SIG-M5 (cell line): ENCODE measurements at regions not wholly inside any gene's neighbourhood (a gene's known extent, or its start where the extent isn't known, plus 50 kb on each side); places are given as distances from the start of the nearest gene placed in this dataset.
"Not testable (repeated sequence)": the region's sequence is repeated elsewhere in the genome, so short reads cannot be mapped to it uniquely, and the experiment has no call there.

Experiments used
- DNase-seq: peaks from one replicate; lab custom pipeline; 2025; lab: John Stamatoyannopoulos, UW

GRCh38 chr6:122170274-122170673, 229.2 kb upstream of the HSF2 start:
- DNase-seq = no peak

GRCh38 chr6:122178988-122179387, 220.5 kb upstream of the HSF2 start:
- no peak for DNase-seq

GRCh38 chr6:122180132-122180531, 219.3 kb upstream of the HSF2 start:
- no peak for DNase-seq

- no peak for DNase-seq
Measured at GRCh38 chr6:122182061-122182460, 217.4 kb upstream of the HSF2 start.

DNA sequence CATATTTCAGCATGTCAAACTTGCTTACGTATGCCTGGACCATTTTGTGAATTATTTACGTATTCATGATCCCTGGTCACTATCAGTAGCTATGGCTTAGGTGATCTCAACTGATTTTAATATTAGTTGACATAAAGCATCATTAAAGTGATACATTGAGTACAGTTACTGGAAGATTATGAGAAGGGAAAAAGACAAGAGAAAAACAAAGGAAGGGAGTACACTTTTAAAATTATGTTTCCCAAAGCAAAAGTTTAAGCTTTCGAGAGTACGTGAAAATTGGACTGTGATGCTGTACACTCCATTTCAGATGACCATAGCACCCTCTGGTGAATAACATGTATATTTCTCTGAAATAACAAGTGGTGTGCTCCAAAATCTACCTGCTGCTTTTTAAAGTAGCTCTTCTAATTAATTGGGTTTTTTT, 215.0 kb upstream of the HSF2 start:
- DNase-seq = no peak

GRCh38 chr6:122185458-122185857, 214.0 kb upstream of the HSF2 start:
- not testable (repeated sequence) for DNase-seq

- DNase-seq = no peak
Measured at GRCh38 chr6:122187186-122187585, 212.3 kb upstream of the HSF2 start.

DNA sequence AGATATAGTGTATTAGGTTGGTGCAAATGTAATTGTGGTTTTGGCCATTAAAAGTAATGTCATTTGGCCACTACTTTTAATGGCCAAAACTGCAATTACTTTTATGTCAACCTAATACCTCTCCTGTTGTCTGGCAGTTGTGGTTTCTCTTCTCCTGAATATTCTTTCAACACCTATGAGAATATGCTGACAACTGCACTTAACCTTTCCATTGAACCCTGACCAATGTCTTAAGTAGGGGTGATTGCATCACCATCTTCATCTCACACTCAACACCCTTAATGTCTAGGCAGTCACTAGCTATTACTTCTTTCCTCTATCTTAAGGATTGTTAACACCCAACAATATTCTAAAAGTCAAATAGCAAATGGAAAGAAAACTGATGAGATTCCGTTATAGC, 200.5 kb upstream of the HSF2 start:
- no peak for DNase-seq

DNA sequence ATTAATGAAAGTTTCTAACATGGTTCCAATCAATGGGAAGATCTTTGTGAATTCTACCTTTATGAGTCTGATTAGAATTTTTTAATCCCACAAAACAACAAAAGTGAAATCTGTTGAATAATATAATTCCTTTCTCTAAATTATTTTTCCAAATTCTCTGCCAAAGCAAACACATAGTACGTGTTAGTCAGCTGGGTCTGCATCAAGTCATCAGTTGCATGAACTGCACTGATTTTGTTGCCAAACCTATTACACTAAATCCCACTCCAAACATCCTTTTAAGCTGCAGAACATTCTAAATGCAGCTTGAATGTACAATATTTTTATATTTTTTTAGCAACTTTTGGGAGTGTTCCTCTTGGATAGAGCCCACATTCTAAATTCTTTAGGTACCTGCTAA, 199.0 kb upstream of the HSF2 start:
- no peak for DNase-seq

DNA sequence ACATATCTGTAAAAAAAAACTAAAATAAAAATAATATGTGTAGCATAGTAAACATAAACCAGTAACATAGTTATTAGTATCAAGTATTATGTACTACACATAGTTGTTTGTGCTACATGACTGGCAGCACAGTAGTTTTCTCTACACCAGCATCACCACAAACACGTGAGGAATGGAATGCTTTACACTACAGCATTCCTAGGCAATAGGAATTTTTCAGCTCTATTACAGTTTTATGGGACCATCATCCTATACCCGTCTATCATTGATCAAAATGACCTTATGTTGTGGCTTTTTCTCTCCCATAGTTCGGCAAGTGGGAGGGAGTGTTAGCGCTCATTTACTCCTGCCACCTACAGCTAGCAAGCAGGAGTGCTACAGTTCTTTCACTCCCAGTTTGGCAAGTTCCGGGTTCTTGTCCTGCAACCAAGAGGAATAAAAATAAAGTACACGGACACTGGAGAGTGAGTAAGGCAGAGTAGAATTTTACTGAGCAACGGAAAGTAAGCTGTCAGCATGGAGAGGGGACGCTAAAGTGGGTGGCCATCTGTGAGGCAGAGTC, 196.8 kb upstream of the HSF2 start:
- DNase-seq = no peak

GRCh38 chr6:122207061-122207460, 192.4 kb upstream of the HSF2 start:
- DNase-seq = no peak

GRCh38 chr6:122207794-122208193, 191.7 kb upstream of the HSF2 start:
- no peak for DNase-seq

DNA sequence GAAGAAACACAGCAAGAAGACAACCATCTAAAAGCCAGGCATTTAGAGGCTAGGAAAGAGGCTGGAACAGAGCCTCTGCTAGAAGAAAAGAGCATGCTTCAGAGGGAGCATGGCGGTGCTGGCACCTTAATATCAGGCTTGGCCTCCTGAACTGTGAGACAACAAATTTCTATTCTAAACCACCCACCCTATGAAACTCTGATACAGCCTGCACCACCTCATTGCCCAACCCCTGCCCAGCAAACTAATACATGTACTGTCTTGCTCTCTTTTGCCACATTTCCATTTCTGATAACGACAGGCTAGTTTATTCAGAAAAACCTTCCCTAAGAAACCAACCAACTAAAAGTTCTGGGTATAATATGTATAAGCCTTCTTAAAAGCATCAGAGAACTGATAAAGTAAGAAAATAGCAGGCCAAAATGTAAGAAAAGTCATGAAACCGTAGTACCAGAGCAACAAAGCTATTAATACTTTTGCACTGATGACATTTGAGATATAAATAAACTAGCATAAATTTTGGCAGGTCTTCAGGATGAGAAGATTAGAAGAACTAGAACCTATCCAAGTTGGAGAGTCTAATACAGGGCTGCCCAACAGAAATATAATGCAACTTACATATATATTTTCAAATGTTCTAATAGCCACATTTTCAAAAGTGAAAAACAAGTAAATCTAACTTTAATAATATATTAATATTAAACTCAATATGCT, 184.7 kb upstream of the HSF2 start:
- no peak for DNase-seq

DNA sequence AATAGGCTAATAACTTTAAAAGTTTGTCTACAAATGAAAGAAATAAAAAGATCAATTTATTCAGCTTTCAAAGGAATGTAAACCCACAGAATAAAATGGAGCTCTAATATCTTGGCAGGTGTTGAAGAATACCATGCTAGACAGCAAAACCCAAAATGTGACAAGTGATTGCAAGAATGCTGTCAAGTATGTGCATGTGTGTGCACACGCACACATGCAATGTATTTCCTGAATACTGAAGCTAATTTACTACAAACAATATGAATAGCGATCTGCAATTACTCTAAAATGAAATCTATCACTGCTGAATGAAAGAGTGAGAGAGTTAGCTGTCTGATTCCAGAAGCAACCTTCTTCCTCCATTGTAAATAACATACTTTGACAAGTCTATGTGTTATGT, 179.2 kb upstream of the HSF2 start:
- no peak for DNase-seq

DNA sequence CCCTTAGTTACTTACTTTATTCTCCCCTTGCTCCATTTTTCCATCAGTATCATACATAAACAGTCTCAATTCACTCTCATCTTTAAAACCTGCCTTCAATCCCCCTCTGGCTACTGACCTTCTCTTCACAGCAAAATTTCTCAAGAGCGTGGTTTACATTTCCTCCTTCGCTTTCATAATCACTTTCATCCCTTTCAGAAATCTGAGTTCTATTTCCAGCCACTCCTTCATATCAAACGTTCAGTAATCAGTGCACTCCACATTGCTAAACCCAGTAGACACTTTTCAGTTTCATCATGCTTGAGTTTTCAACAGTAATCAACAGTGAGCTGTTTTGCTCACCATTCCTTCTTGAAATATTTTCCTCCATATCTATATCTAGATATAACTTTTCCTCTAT, 176.7 kb upstream of the HSF2 start:
- no peak for DNase-seq

- DNase-seq = no peak
Measured at GRCh38 chr6:122223251-122223650, 176.2 kb upstream of the HSF2 start.

- DNase-seq = no peak
Measured at GRCh38 chr6:122238861-122239260, 160.6 kb upstream of the HSF2 start.

- DNase-seq = no peak
Measured at GRCh38 chr6:122246906-122247658, 152.4 kb upstream of the HSF2 start.

DNA sequence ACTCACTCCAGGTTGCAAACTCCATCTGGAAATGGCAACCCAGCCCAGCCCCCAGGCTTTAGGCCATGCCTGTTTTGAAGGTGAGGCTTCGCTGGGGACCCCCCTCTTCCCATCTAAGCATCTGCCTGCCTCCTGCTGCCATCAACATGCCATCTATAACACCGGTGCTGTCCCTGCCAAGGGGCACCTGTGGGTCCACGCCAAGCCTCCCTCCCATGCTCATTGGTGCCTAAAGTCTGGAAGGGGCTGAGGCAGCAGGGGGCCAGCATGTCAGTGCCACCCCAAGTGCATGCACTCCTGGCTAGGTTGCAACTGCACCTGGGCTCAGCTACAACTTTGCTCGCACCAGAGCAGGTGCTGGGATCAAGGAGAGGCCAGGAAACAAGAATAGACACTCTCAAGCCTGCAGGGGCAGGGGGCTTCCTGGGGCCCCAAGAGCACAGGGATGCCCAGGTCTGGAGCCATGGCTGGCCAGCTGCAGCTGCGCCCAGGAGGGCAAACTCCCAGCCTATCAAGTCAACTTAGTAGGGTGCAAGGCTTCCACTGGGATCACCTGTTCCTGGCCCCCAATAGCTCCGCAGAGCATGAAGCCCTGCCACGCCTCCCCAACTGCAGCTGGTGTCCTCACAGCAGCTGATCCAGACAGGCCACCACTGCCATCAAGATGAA, 151.3 kb upstream of the HSF2 start:
- no peak for DNase-seq

DNA sequence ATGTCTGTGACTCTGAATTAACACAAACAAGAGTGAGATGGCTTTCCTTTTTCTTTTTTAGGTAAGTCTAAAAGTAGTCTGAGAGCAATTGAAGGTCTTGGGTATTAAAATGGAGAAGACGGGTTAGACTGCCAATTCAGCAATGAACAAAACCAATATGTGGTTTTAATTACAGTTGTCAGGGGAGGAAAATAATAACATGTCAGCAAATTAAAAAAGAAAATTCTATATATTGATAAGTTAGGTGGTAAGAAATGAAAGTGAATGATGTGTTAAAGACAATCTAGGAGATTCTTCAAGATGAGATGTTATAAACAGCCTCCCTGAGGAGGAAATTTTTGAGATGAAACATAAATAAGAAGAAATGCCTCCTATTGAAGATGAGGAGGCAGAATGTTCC, 150.6 kb upstream of the HSF2 start:
- no peak for DNase-seq

DNA sequence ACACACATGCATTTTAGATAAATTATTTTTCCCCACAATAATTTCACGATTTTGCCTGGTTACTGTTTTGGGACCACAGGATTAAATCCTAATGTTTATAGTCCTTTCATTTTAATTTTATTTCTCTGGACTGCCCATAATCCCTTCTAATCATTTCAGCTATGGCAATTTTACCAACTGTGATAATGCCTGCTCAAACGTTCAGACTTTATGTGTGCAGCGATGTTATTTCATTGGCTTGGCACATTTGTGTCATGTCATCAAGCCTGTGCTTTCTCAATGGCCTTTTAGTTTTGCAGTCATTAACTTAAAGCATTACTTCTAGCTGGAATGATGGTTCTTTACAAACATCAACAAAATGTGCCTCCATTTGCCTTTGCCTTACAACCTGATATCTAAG, 140.6 kb upstream of the HSF2 start:
- DNase-seq = no peak

GRCh38 chr6:122264557-122264956, 134.9 kb upstream of the HSF2 start:
- no peak for DNase-seq

- DNase-seq = no peak
Measured at GRCh38 chr6:122265755-122266154, 133.7 kb upstream of the HSF2 start.
